ENCODE measurements at regions not wholly inside any gene's neighbourhood (a gene's known extent, or its start where the extent isn't known, plus 50 kb on each side); places are given as distances from the start of the nearest gene placed in this dataset.
A peak's percentile ranks its signal among the peaks of the same experiment; 100 is the strongest.

DNA sequence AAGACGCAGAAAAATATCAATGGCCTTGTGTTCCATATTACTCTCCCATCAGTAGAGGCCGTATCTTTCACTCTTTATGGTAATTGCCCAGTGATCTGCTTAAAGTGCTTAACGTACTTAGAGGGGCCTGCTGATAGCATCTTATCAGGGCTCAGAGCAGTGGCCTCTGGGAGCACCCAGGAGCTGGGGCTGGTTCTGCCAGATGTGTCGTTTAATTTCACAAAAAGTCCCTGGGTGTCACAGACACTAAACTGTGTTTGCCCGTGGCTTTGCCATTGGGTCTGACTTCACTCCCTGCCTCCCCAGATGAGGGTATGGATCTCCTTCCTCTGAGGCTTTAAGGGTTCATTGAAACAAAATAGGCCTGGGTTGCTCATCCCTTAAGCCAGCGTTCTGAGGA, 435.3 kb downstream of the GATA3 start:
- Mint-ChIP-seq H3K27ac (no peak overlapping the region), H3K27me3 (peaks cover 14% of the 10 kb centered on the region), H3K4me1 (no peaks in the 10 kb centered on the region), H3K36me3 (ENCODE audit: low read depth) (no peaks in the 10 kb centered on the region), H3K9me3 (no peaks in the 10 kb centered on the region), H3K4me3 (no peak overlapping the region)
- intact Hi-C loops (cut with micrococcal nuclease), result no loop called here
- DNase-seq, result peak; percentile 43

- H3K4me1 Mint-ChIP-seq, result peaks cover 10% of the 10 kb centered on the region
- no peak for DNase-seq
- H3K9me3 Mint-ChIP-seq, result no peaks in the 10 kb centered on the region
- no peak overlapping the region for H3K4me3 Mint-ChIP-seq
- intact Hi-C loops (cut with micrococcal nuclease), result no loop called here
- H3K36me3 Mint-ChIP-seq (ENCODE audit: low read depth), result no peaks in the 10 kb centered on the region
- no peak overlapping the region for H3K27ac Mint-ChIP-seq
- peaks cover 13% of the 10 kb centered on the region for H3K27me3 Mint-ChIP-seq
Measured at GRCh38 chr10:8498290-8498689, 443.8 kb downstream of the GATA3 start.

DNA sequence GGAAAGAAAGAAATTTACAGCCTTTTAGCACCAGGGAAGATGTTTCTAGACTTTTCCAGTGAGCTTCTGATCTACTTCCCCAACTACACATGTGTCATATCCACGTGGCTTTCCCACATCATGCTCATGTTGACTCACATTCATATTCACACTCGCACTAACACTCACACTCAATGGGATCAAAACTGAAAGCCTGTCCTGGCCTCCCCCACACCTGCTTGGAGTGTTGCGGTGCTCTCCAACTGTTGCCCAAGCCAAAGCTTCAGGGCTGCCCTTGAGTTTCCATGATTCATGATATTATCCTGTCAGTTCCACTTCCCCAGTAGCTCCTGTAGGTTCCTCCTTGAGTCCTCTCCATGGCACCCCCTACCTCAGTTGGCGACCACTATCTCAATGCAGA, 444.4 kb downstream of the GATA3 start:
- Mint-ChIP-seq H3K4me1 (peaks cover 10% of the 10 kb centered on the region), H3K4me3 (no peak overlapping the region), H3K27me3 (peaks cover 10% of the 10 kb centered on the region), H3K27ac (no peak overlapping the region), H3K36me3 (ENCODE audit: low read depth) (no peaks in the 10 kb centered on the region), H3K9me3 (no peaks in the 10 kb centered on the region)
- peak; percentile 56 for DNase-seq
- intact Hi-C loops (cut with micrococcal nuclease), result no loop called here

DNA sequence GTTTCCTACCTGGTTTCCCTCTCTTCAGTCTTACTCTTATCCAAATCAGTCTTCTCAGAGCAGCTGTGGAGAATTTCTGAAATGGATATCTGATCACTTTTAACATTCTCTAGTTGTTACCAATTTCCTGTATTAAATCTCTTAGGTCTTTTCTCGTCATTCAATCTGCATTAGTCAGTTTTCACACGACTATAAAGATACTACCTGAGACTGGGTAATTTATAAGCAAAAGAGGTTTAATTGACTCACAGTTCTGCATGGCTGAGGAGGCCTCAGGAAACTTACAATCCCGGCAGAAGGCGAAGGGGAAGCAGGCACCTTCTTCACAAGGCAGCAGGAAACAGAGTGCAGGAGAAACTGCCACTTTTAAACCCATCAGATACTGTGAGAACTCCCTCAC, 444.8 kb downstream of the GATA3 start:
- peaks cover 8% of the 10 kb centered on the region for H3K27me3 Mint-ChIP-seq
- DNase-seq, result peak; percentile 43
- H3K36me3 Mint-ChIP-seq (ENCODE audit: low read depth), result no peaks in the 10 kb centered on the region
- H3K4me1 Mint-ChIP-seq, result peaks cover 10% of the 10 kb centered on the region
- no peaks in the 10 kb centered on the region for H3K9me3 Mint-ChIP-seq
- intact Hi-C loops (cut with micrococcal nuclease), result no loop called here
- no peak overlapping the region for H3K4me3 Mint-ChIP-seq
- no peak overlapping the region for H3K27ac Mint-ChIP-seq

GRCh38 chr10:8499752-8500390, 445.4 kb downstream of the GATA3 start:
- DNase-seq, result no peak
- H3K4me3 Mint-ChIP-seq, result no peak overlapping the region
- H3K9me3 Mint-ChIP-seq, result no peaks in the 10 kb centered on the region
- peaks cover 10% of the 10 kb centered on the region for H3K4me1 Mint-ChIP-seq
- H3K36me3 Mint-ChIP-seq (ENCODE audit: low read depth), result no peaks in the 10 kb centered on the region
- H3K27me3 Mint-ChIP-seq, result peaks cover 11% of the 10 kb centered on the region
- H3K27ac Mint-ChIP-seq, result no peak overlapping the region
- intact Hi-C loops (cut with micrococcal nuclease), result no loop called here

DNA sequence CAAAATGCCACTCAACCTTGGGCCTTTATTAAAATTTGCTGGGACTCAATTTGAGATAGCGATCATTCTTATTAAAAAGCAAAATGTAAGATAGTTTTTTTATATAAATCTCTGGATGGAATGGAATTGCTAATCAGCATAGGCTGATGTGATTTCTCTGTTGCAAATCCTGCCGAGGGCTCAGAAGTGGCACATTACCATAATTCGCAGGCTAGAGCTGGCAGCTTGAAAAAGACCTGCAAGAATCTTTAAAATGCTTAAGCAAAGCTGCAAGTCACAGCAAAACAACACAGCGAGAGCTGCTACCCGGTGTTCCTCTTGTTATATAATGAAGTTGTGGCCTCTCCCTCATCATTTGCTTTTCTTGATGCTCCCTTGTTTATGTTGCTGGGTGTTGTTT, 448.1 kb downstream of the GATA3 start:
- intact Hi-C loops (cut with micrococcal nuclease), result no loop called here
- no peaks in the 10 kb centered on the region for H3K36me3 Mint-ChIP-seq (ENCODE audit: low read depth)
- peaks cover 10% of the 10 kb centered on the region for H3K4me1 Mint-ChIP-seq
- H3K27me3 Mint-ChIP-seq, result peaks cover 14% of the 10 kb centered on the region
- DNase-seq, result peak; percentile 35
- H3K27ac Mint-ChIP-seq, result no peak overlapping the region
- H3K4me3 Mint-ChIP-seq, result no peak overlapping the region
- H3K9me3 Mint-ChIP-seq, result no peaks in the 10 kb centered on the region

DNA sequence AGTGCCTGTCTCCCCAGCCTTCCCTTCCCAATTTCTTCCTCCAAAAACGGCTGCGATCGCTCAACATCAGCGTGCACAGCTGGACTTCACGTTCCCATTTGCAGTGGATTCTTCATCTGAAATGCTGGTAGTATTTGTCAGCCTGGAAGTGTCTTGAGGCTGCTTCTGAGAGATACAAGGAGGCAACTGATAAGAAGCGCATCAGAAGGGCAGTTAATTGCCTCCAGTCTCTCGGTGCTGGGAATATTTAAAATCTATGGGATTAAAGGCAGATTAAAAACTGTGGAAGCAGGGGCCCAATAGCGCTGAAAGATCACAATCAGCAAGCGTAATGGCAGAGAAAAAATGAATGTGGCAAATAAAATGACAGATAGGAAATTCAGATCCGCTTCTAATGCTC, 450.0 kb downstream of the GATA3 start:
- Mint-ChIP-seq H3K36me3 (ENCODE audit: low read depth) (no peaks in the 10 kb centered on the region), H3K9me3 (no peaks in the 10 kb centered on the region), H3K4me3 (no peak overlapping the region), H3K4me1 (peaks cover 3% of the 10 kb centered on the region), H3K27ac (no peak overlapping the region), H3K27me3 (peaks cover 14% of the 10 kb centered on the region)
- DNase-seq, result no peak
- intact Hi-C loops (cut with micrococcal nuclease), result no loop called here

GRCh38 chr10:8507156-8507555, 452.7 kb downstream of the GATA3 start:
- intact Hi-C loops (cut with micrococcal nuclease), result no loop called here
- no peak overlapping the region for H3K27ac Mint-ChIP-seq
- H3K36me3 Mint-ChIP-seq (ENCODE audit: low read depth), result no peaks in the 10 kb centered on the region
- H3K9me3 Mint-ChIP-seq, result no peaks in the 10 kb centered on the region
- DNase-seq, result no peak
- H3K4me1 Mint-ChIP-seq, result no peaks in the 10 kb centered on the region
- no peak overlapping the region for H3K4me3 Mint-ChIP-seq
- peaks cover 20% of the 10 kb centered on the region for H3K27me3 Mint-ChIP-seq

GRCh38 chr10:8508882-8509281, 454.4 kb downstream of the GATA3 start:
- Mint-ChIP-seq H3K4me3 (no peak overlapping the region), H3K4me1 (no peaks in the 10 kb centered on the region), H3K27me3 (peaks cover 23% of the 10 kb centered on the region), H3K36me3 (ENCODE audit: low read depth) (no peaks in the 10 kb centered on the region), H3K27ac (no peak overlapping the region), H3K9me3 (no peaks in the 10 kb centered on the region)
- DNase-seq, result no peak
- intact Hi-C loops (cut with micrococcal nuclease), result no loop called here

DNA sequence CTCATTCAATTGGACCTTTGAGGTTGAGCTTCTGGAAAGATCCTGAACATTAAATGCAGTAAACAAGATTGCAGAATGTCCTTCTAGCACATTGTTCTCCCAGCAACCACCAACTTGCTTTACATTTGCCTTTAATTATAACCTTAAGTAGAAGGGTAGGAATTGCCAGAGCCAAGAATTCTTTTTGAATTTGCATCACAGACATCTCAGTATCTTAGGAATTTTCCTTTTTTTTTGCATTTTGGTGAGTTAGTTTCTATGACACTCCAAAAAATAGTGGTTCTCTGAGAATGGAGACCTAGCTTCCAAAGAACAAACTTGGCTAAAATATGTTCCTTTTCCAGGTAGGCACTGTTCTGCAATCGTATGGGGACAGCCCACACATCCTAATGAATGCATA, 456.0 kb downstream of the GATA3 start:
- Mint-ChIP-seq H3K36me3 (ENCODE audit: low read depth) (no peaks in the 10 kb centered on the region), H3K4me3 (no peak overlapping the region), H3K9me3 (no peaks in the 10 kb centered on the region), H3K4me1 (no peaks in the 10 kb centered on the region), H3K27ac (no peak overlapping the region), H3K27me3 (peaks cover 20% of the 10 kb centered on the region)
- DNase-seq, result no peak
- intact Hi-C loops (cut with micrococcal nuclease), result no loop called here

GRCh38 chr10:8511026-8511425, 456.5 kb downstream of the GATA3 start:
- intact Hi-C loops (cut with micrococcal nuclease), result no loop called here
- Mint-ChIP-seq H3K36me3 (ENCODE audit: low read depth) (no peaks in the 10 kb centered on the region), H3K27ac (no peak overlapping the region), H3K27me3 (peaks cover 20% of the 10 kb centered on the region), H3K4me1 (no peaks in the 10 kb centered on the region), H3K9me3 (no peaks in the 10 kb centered on the region), H3K4me3 (no peak overlapping the region)
- DNase-seq, result no peak

GRCh38 chr10:8513155-8514147, 459.0 kb downstream of the GATA3 start:
- H3K27ac Mint-ChIP-seq, result no peak overlapping the region
- intact Hi-C loops (cut with micrococcal nuclease), result no loop called here
- peaks cover 17% of the 10 kb centered on the region for H3K27me3 Mint-ChIP-seq
- no peaks in the 10 kb centered on the region for H3K36me3 Mint-ChIP-seq (ENCODE audit: low read depth)
- no peaks in the 10 kb centered on the region for H3K4me1 Mint-ChIP-seq
- H3K9me3 Mint-ChIP-seq, result no peaks in the 10 kb centered on the region
- H3K4me3 Mint-ChIP-seq, result no peak overlapping the region
- no peak for DNase-seq

- Mint-ChIP-seq H3K4me1 (no peaks in the 10 kb centered on the region), H3K27ac (no peak overlapping the region), H3K27me3 (peaks cover 9% of the 10 kb centered on the region), H3K9me3 (peaks cover 10% of the 10 kb centered on the region), H3K36me3 (ENCODE audit: low read depth) (no peaks in the 10 kb centered on the region), H3K4me3 (no peak overlapping the region)
- no peak for DNase-seq
- intact Hi-C loops (cut with micrococcal nuclease), result no loop called here
Measured at GRCh38 chr10:8520382-8520781, 465.9 kb downstream of the GATA3 start.

DNA sequence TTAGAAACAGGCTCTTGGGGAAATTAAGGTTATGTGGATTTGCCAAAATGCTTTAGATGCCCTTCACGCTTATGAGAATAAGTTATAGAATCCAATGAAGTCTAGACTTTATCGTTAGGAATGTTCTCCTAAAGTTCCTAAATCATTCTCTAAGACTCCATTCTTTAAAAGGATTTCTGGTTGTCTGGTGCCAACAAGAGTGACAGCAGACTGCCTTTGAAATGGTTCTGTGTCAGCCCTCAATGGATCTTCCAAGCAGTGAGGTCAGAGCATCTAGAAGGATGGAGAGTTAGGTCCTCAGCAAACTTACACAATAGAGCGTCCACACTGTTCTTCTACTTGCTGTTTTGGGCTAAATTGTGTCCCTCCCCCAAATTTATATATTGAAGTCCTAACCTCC, 473.3 kb downstream of the GATA3 start:
- no peak for DNase-seq
- H3K4me3 Mint-ChIP-seq, result no peak overlapping the region
- intact Hi-C loops (cut with micrococcal nuclease), result no loop called here

More for the DNA sequence above, 473.3 kb downstream of the GATA3 start:
- H3K27ac Mint-ChIP-seq, result no peak overlapping the region
- peaks cover 2% of the 10 kb centered on the region for H3K4me1 Mint-ChIP-seq
- peaks cover 7% of the 10 kb centered on the region for H3K9me3 Mint-ChIP-seq
- H3K27me3 Mint-ChIP-seq, result peaks cover 11% of the 10 kb centered on the region
- H3K36me3 Mint-ChIP-seq (ENCODE audit: low read depth), result no peaks in the 10 kb centered on the region

All from activated CD4-positive, alpha-beta T cell treated with anti-CD3 and anti-CD28 coated beads, Interleukin-2, amount 10 ng/mL, durations not matched to agents 24 days and 14 days (primary cell).